H9 (cell line): ENCODE measurements at regions not wholly inside any gene's neighbourhood (a gene's known extent, or its start where the extent isn't known, plus 50 kb on each side); places are given as distances from the start of the nearest gene placed in this dataset.
"Not testable (repeated sequence)": the region's sequence is repeated elsewhere in the genome, so short reads cannot be mapped to it uniquely, and the experiment has no call there.

Experiments
- DNase-seq: peaks from one replicate; pipeline ENCODE4 v3.0.0-alpha.2; 2017
- H2AFZ ChIP-seq: one replicate; pipeline ENCODE4 v1.6.1; 2013; ENCODE audit warnings: mild to moderate bottlenecking, low read length, control low read depth, moderate library complexity
- H2AK5ac ChIP-seq: 2 replicates; pipeline ENCODE4 v1.6.1; 2013; ENCODE audit warnings: low read length, control low read depth, mixed read lengths; ENCODE audit not compliant: insufficient read length
- H2BK120ac ChIP-seq: one replicate; pipeline ENCODE4 v1.6.1; 2013; ENCODE audit warnings: low read depth, mild to moderate bottlenecking, low read length, control low read depth, inconsistent platforms; ENCODE audit not compliant: poor library complexity, severe bottlenecking
- H2BK12ac ChIP-seq: 2 replicates; pipeline ENCODE4 v1.6.1; 2013; ENCODE audit warnings: low read length, control low read depth, mixed read lengths, low read depth; ENCODE audit not compliant: insufficient read length
- H2BK15ac ChIP-seq: 2 replicates; pipeline ENCODE4 v1.6.1; 2013; ENCODE audit warnings: low read depth, low read length, control low read depth
- H2BK20ac ChIP-seq: one replicate; pipeline ENCODE4 v1.6.1; 2013; ENCODE audit warnings: low read depth, mild to moderate bottlenecking, low read length, control low read depth, inconsistent platforms; ENCODE audit not compliant: poor library complexity, severe bottlenecking
- H2BK5ac ChIP-seq: 2 replicates; pipeline ENCODE4 v1.6.1; 2013; ENCODE audit warnings: low read length, control low read depth, mixed read lengths; ENCODE audit not compliant: insufficient read length
- H3K14ac ChIP-seq: 2 replicates; pipeline ENCODE4 v1.6.1; 2013; ENCODE audit warnings: low read length, control low read depth; ENCODE audit not compliant: insufficient read depth
- H3K18ac ChIP-seq: 2 replicates; pipeline ENCODE4 v1.6.1; 2013; ENCODE audit warnings: low read depth, mild to moderate bottlenecking, mixed read lengths, low read length, control low read depth; ENCODE audit not compliant: insufficient read length
- H3K23ac ChIP-seq: 2 replicates; pipeline ENCODE4 v1.6.1; 2013; ENCODE audit warnings: low read length, control low read depth, mixed read lengths, low read depth; ENCODE audit not compliant: insufficient read length
- H3K23me2 ChIP-seq: 2 replicates; pipeline ENCODE4 v1.6.1; 2013; ENCODE audit warnings: low read depth, mild to moderate bottlenecking, mixed read lengths, low read length, control low read depth; ENCODE audit not compliant: insufficient read length, poor library complexity, severe bottlenecking
- H3K27ac ChIP-seq: 2 replicates; pipeline ENCODE4 v1.5.1; 2013; ENCODE audit warnings: low read length, control low read depth, mixed read lengths, low read depth; ENCODE audit not compliant: insufficient read length
- H3K27me3 ChIP-seq: 2 replicates; pipeline ENCODE4 v1.6.1; 2013; ENCODE audit warnings: low read length, control low read depth, inconsistent platforms; ENCODE audit not compliant: insufficient read depth
- H3K4ac ChIP-seq: 2 replicates; pipeline ENCODE4 v1.6.1; 2013; ENCODE audit warnings: low read depth, mild to moderate bottlenecking, control low read depth, inconsistent platforms, low read length, moderate library complexity
- H3K4me1 ChIP-seq: 2 replicates; pipeline ENCODE4 v1.6.1; 2013; ENCODE audit warnings: low read length, control low read depth, inconsistent platforms; ENCODE audit not compliant: insufficient read depth
- H3K4me2 ChIP-seq: 2 replicates; pipeline ENCODE4 v1.6.1; 2013; ENCODE audit warnings: low read length, control low read depth, mixed read lengths; ENCODE audit not compliant: insufficient read length, insufficient read depth
- H3K56ac ChIP-seq: 2 replicates; pipeline ENCODE4 v1.6.1; 2013; ENCODE audit warnings: low read depth, mild to moderate bottlenecking, mixed read lengths, low read length, control low read depth; ENCODE audit not compliant: insufficient read length
- H3K79me1 ChIP-seq: 2 replicates; pipeline ENCODE4 v1.6.1; 2013; ENCODE audit warnings: low read depth, mild to moderate bottlenecking, moderate library complexity, low read length, control low read depth, inconsistent platforms; ENCODE audit not compliant: insufficient read depth, poor library complexity, severe bottlenecking
- H3K79me2 ChIP-seq: 2 replicates; pipeline ENCODE4 v1.6.1; 2013; ENCODE audit warnings: low read length, control low read depth, inconsistent platforms; ENCODE audit not compliant: insufficient read depth
- H3K9ac ChIP-seq: 2 replicates; pipeline ENCODE4 v1.6.1; 2013; ENCODE audit warnings: low read length, control low read depth, mixed read lengths; ENCODE audit not compliant: insufficient read length; ENCODE audit errors: extremely low read depth
- H3K9me3 ChIP-seq: one replicate; pipeline ENCODE4 v1.6.1; 2013; ENCODE audit warnings: low read depth, low read length, inconsistent platforms; ENCODE audit not compliant: control insufficient read depth
- H3T11ph ChIP-seq: one replicate; pipeline ENCODE4 v1.6.1; 2013; ENCODE audit warnings: mild to moderate bottlenecking, low read length, control low read depth, inconsistent platforms
- H4K20me1 ChIP-seq: one replicate; pipeline ENCODE4 v1.6.1; 2013; ENCODE audit not compliant: control insufficient read depth, insufficient read length, insufficient read depth
- H4K5ac ChIP-seq: 2 replicates; pipeline ENCODE4 v1.6.1; 2013; ENCODE audit warnings: low read depth, mild to moderate bottlenecking, mixed read lengths, low read length, control low read depth; ENCODE audit not compliant: insufficient read length
- H4K8ac ChIP-seq: replicated peaks from 2 replicates; pipeline ENCODE4 v1.6.1; 2013; ENCODE audit warnings: low read length, control low read depth, mixed read lengths, low read depth; ENCODE audit not compliant: insufficient read length
- H4K91ac ChIP-seq: 2 replicates; pipeline ENCODE4 v1.6.1; 2013; ENCODE audit warnings: low read depth, mild to moderate bottlenecking, moderate library complexity, mixed read lengths, low read length, control low read depth; ENCODE audit not compliant: insufficient read length
- H3K27ac Mint-ChIP-seq, 3 experiments: 2 replicates in 2 of 3; 3 replicates in 1 of 3; pipeline ENCODE4 v1.8.0; 2020 to 2021; ENCODE audit warnings: mixed read lengths in 3 of 3, mild to moderate bottlenecking in 1 of 3, moderate library complexity in 1 of 3
- H3K27me3 Mint-ChIP-seq: 2 replicates; pipeline ENCODE4 v1.8.0; 2021; ENCODE audit warnings: low read depth, mild to moderate bottlenecking, moderate library complexity, mixed read lengths
- H3K36me3 Mint-ChIP-seq, 3 experiments: 2 replicates in 2 of 3; 3 replicates in 1 of 3; pipeline ENCODE4 v1.8.0; 2020 to 2021; ENCODE audit warnings: low read depth in 3 of 3, mixed read lengths in 3 of 3; ENCODE audit not compliant: insufficient read depth in 1 of 3
- H3K4me1 Mint-ChIP-seq, 2 experiments: 2 replicates each; pipeline ENCODE4 v1.8.0; 2020; ENCODE audit warnings: mixed read lengths in 2 of 2
- H3K4me3 Mint-ChIP-seq, 2 experiments: 2 replicates in 1 of 2; 3 replicates in 1 of 2; pipeline ENCODE4 v1.8.0; 2020 to 2021; ENCODE audit warnings: mild to moderate bottlenecking in 2 of 2, mixed read lengths in 2 of 2, moderate library complexity in 1 of 2
- H3K9me3 Mint-ChIP-seq, 2 experiments: 2 replicates in 1 of 2; 3 replicates in 1 of 2; pipeline ENCODE4 v1.8.0; 2020; ENCODE audit warnings: mild to moderate bottlenecking in 2 of 2, mixed read lengths in 2 of 2, moderate library complexity in 1 of 2
- WGBS: extraction: QIAGEN DNeasy Blood & Tissue Kit; methylation state at CpG from one replicate; pipeline ENCODE4 v1.1.7; 2013; ENCODE audit warnings: missing lambda C conversion rate, low lambda C conversion rate, mixed read lengths; ENCODE audit not compliant: insufficient read length; ENCODE audit errors: extremely low coverage; 5-methylcytosine and 5-hydroxymethylcytosine counted together

DNA sequence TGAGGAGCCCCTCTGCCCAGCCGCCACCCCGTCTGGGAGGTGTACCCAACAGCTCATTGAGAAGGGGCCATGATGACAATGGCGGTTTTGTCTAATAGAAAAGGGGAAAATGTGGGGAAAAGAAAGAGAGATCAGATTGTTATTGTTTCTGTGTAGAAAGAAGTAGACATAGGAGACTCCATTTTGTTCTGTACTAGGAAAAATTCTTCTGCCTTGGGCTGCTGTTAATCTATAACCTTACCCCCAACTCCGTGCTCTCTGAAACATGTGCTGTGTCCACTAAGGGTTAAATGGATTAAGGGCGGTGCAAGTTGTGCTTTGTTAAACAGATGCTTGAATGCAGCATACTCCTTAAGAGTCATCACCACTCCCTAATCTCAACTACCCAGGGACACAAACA lies 861.1 kb upstream of the INTU start:
- H4K20me1 ChIP-seq, H3K23ac ChIP-seq: not testable (repeated sequence)

More for the DNA sequence above, 861.1 kb upstream of the INTU start:
- H2BK5ac ChIP-seq, H4K91ac ChIP-seq, DNase-seq, H3K27ac ChIP-seq, H2BK20ac ChIP-seq, H3T11ph ChIP-seq, H3K27me3 Mint-ChIP-seq, H3K4me3 Mint-ChIP-seq, H2AFZ ChIP-seq, H3K18ac ChIP-seq, H4K5ac ChIP-seq, H2BK12ac ChIP-seq, H2BK120ac ChIP-seq, H3K23me2 ChIP-seq, H4K8ac ChIP-seq, H3K9me3 ChIP-seq, H3K56ac ChIP-seq, H3K14ac ChIP-seq, H3K79me1 ChIP-seq, H3K4ac ChIP-seq, H3K79me2 ChIP-seq, H2AK5ac ChIP-seq, H3K27me3 ChIP-seq, H3K4me1 ChIP-seq, H3K4me2 ChIP-seq, H3K9ac ChIP-seq, H2BK15ac ChIP-seq: not testable (repeated sequence)
- peak overlapping the region in 1 of 3 experiments; percentile 28; a peak in 1 of 7 replicates for H3K27ac Mint-ChIP-seq
- peaks cover 9 to 11% of the 10 kb centered on the region in 2 experiments for H3K4me1 Mint-ChIP-seq
- H3K36me3 Mint-ChIP-seq: peaks cover 0 to 15% (median 5%) of the 10 kb centered on the region in 3 experiments; a peak in 6 of 7 replicates
- peaks cover 8 to 15% of the 10 kb centered on the region in 2 experiments for H3K9me3 Mint-ChIP-seq
- no CpG with 5 or more reads among the region's 5 CpGs for WGBS
